Esophagus squamous epithelium (tissue), 5 donors: ENCODE measurements at regions not wholly inside any gene's neighbourhood (a gene's known extent, or its start where the extent isn't known, plus 50 kb on each side); places are given as distances from the start of the nearest gene placed in this dataset.

Source experiments
- DNase-seq: peaks from one replicate; lab custom pipeline; 2025; lab: John Stamatoyannopoulos, UW
- H3K27ac ChIP-seq, 4 donors: fragments of 200-600 bp; sonication (generic); one replicate each; pipeline ENCODE4 v1.5.1; 2016 to 2019; ENCODE audit warnings: mild to moderate bottlenecking in 1 of 4
- H3K27me3 ChIP-seq, 4 donors: fragments of 200-600 bp; sonication (generic); 1 replicate in 3 of 4; 2 replicates in 1 of 4; pipeline versions ENCODE4 v1.5.1 to v1.6.0; 2017 to 2021; ENCODE audit warnings: antibody characterized with exemption in 1 of 4
- H3K36me3 ChIP-seq, 3 donors: fragments of 200-600 bp; sonication (generic); one replicate each; pipeline ENCODE4 v1.5.1; 2016 to 2019
- H3K4me1 ChIP-seq, 3 donors: fragments of 200-600 bp; sonication (generic); one replicate each; pipeline ENCODE4 v1.5.1; 2017 to 2019
- H3K4me3 ChIP-seq, 4 donors: fragments of 200-600 bp; sonication (generic); 1 replicate in 3 of 4; 2 replicates in 1 of 4; pipeline ENCODE4 v1.5.1; 2016 to 2019; ENCODE audit warnings: mild to moderate bottlenecking in 2 of 4, moderate library complexity in 1 of 4
- H3K9me3 ChIP-seq, 3 donors: fragments of 200-600 bp; sonication (generic); one replicate each; pipeline ENCODE4 v1.5.1; 2016 to 2019
- POLR2A ChIP-seq, 4 donors: fragments of 450-650 bp; IDR thresholded peaks; one replicate each; pipeline ENCODE4 v1.6.1; 2017; ENCODE audit warnings: antibody characterized with exemption in 4 of 4, mild to moderate bottlenecking in 4 of 4, moderate library complexity in 3 of 4
- WGBS, 2 donors: methylation state at CpG; one replicate each; pipeline ENCODE4 v1.1.5; 2018; 5-methylcytosine and 5-hydroxymethylcytosine counted together
- intact Hi-C: fragments of 100-400 bp; cut with DNase I; formaldehyde crosslinking; loops from one replicate; pipeline ENCODE4 v1.15.0; 2022
- TF ChIP-seq, protein P1 (sequence below), 6 experiments: fragments of 450-650 bp in 4 of 6; fragments of 200-600 bp in 2 of 6; sonication (generic) in 2 of 6; IDR thresholded peaks; one replicate each; pipeline ENCODE4 v1.5.1; 2016 to 2019; ENCODE audit warnings: antibody characterized with exemption in 6 of 6, mild to moderate bottlenecking in 4 of 6, moderate library complexity in 4 of 6
- donor health status: DM: yes; HTN: yes; CAD: no.

GRCh38 chr13:82129281-82129680, 1753.0 kb downstream of the SLITRK1 start:
- Histone ChIP-seq H3K4me1 (no peaks in the 10 kb centered on the region), H3K27me3 (no peaks in the 10 kb centered on the region), H3K9me3 (no peaks in the 10 kb centered on the region), H3K27ac (no peak overlapping the region), H3K36me3 (no peaks in the 10 kb centered on the region), H3K4me3 (no peak overlapping the region)
- WGBS, 2 donors, result 26 to 34% methylated on average over 1 of the region's 1 CpG
- DNase-seq, result no peak
- TF ChIP-seq, protein P1, sequence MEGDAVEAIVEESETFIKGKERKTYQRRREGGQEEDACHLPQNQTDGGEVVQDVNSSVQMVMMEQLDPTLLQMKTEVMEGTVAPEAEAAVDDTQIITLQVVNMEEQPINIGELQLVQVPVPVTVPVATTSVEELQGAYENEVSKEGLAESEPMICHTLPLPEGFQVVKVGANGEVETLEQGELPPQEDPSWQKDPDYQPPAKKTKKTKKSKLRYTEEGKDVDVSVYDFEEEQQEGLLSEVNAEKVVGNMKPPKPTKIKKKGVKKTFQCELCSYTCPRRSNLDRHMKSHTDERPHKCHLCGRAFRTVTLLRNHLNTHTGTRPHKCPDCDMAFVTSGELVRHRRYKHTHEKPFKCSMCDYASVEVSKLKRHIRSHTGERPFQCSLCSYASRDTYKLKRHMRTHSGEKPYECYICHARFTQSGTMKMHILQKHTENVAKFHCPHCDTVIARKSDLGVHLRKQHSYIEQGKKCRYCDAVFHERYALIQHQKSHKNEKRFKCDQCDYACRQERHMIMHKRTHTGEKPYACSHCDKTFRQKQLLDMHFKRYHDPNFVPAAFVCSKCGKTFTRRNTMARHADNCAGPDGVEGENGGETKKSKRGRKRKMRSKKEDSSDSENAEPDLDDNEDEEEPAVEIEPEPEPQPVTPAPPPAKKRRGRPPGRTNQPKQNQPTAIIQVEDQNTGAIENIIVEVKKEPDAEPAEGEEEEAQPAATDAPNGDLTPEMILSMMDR (IDR thresholded peaks at IDR 0.05), result no peak
- TF ChIP-seq POLR2A (IDR thresholded peaks at IDR 0.05), result no peak
- intact Hi-C loops, result no loop called here

GRCh38 chr13:82118589-82118988, 1763.7 kb downstream of the SLITRK1 start:
- intact Hi-C loops, result no loop called here
- H3K27me3 ChIP-seq, result no peaks in the 10 kb centered on the region
- 61 to 65% methylated on average over 5 of the region's 5 CpGs for WGBS, 2 donors

DNA sequence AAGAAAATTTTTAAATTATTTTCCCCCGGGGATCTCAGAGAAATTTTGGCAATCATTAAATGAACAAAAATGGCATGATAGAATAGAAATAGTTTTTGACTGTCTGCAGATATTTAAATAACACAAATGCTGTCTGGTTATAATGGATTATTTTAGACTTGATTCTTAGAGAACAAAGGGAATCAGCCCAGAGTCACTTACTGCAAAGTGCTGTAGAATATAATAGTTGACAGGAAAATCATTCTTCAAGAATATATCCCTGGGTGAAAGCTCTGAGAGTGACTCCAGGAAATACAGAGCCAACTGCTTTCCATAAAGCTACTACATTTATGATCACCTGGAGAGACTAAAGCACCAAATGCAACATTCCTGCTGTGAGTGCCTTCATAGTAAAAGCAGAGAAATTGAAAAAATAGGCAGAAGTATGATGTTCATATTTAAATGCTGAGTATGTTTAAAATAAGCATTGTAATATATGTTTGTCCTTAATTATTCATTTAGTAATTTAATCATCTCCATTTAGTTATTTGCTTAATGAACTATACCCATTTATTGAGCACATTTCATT, 1765.8 kb downstream of the SLITRK1 start:
- intact Hi-C loops, result no loop called here
- 32 to 45% methylated on average over 1 of the region's 1 CpG for WGBS, 2 donors
- TF ChIP-seq, protein P1 (IDR thresholded peaks at IDR 0.05), result no peak
- TF ChIP-seq POLR2A (IDR thresholded peaks at IDR 0.05), result no peak

More at GRCh38 chr13:82118589-82118988, 1763.7 kb downstream of the SLITRK1 start:
- Histone ChIP-seq H3K36me3 (no peaks in the 10 kb centered on the region), H3K4me1 (no peaks in the 10 kb centered on the region), H3K27ac (no peak overlapping the region), H3K9me3 (no peaks in the 10 kb centered on the region), H3K4me3 (no peak overlapping the region)
- DNase-seq, result no peak
- TF ChIP-seq, protein P1 (IDR thresholded peaks at IDR 0.05), result no peak
- TF ChIP-seq POLR2A (IDR thresholded peaks at IDR 0.05), result no peak

DNA sequence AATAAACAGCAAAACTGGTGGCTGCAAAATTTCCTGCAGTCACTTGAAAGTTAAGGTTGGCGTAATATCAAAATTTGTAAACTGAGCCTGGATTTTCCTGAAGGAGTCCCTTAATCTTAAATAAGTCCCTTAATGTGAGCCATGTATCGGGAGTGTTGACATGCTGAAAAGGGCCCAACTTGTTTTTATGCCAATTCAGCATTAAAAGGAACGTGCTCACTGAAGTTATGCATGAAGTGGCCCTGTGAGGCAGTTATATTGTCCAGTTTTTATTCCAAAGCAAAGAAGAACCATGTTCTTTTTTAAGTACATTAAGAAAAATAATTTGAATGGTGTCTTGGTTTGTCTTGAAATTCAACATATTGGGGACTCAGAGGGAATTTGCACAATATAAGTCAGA, 1766.9 kb downstream of the SLITRK1 start:
- DNase-seq, result no peak
- Histone ChIP-seq H3K27ac (no peak overlapping the region), H3K4me1 (no peaks in the 10 kb centered on the region), H3K36me3 (no peaks in the 10 kb centered on the region), H3K9me3 (no peaks in the 10 kb centered on the region), H3K27me3 (no peaks in the 10 kb centered on the region), H3K4me3 (no peak overlapping the region)
- TF ChIP-seq, protein P1 (IDR thresholded peaks at IDR 0.05), result no peak
- TF ChIP-seq POLR2A (IDR thresholded peaks at IDR 0.05), result no peak
- WGBS, 2 donors, result 51 to 61% methylated on average over 3 of the region's 3 CpGs
- intact Hi-C loops, result no loop called here

More for the DNA sequence above, 1765.8 kb downstream of the SLITRK1 start:
- no peak for DNase-seq
- Histone ChIP-seq H3K9me3 (no peaks in the 10 kb centered on the region), H3K27ac (no peak overlapping the region), H3K27me3 (no peaks in the 10 kb centered on the region), H3K36me3 (no peaks in the 10 kb centered on the region), H3K4me1 (no peaks in the 10 kb centered on the region), H3K4me3 (no peak overlapping the region)

DNA sequence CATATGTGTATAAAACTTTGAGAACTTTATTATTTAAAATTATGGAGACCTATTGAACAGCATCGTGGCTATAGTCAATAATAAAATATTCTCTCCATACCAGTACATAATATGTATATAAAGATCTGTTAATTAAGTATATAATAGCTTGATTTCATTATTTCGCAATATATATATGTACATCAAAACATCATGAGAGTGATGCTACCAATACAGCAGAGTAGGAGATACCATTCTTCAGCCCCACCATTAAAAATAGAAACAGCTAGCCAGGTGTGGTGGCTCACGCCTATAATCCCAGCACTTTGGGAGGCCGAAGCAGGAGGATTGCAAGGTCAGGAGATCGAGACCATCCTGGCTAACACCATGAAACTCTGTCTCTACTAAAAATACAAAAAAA, 1755.3 kb upstream of the SPRY2 start:
- 82 to 84% methylated on average over 5 of the region's 5 CpGs for WGBS, 2 donors
- Histone ChIP-seq H3K27me3 (no peaks in the 10 kb centered on the region), H3K27ac (no peak overlapping the region), H3K9me3 (no peaks in the 10 kb centered on the region), H3K4me1 (no peaks in the 10 kb centered on the region), H3K36me3 (no peaks in the 10 kb centered on the region), H3K4me3 (no peak overlapping the region)
- TF ChIP-seq, protein P1 (IDR thresholded peaks at IDR 0.05), result no peak
- TF ChIP-seq POLR2A (IDR thresholded peaks at IDR 0.05), result no peak
- no peak for DNase-seq
- intact Hi-C loops, result no loop called here
